Lower leg skin (tissue), 3 donors: ENCODE measurements at regions not wholly inside any gene's neighbourhood (a gene's known extent, or its start where the extent isn't known, plus 50 kb on each side); places are given as distances from the start of the nearest gene placed in this dataset.

Source experiments
- CTCF ChIP-seq, 3 donors: fragments of 450-650 bp; IDR thresholded peaks; one replicate each; pipeline ENCODE4 v1.5.1; 2016; ENCODE audit warnings: antibody characterized with exemption in 3 of 3, mild to moderate bottlenecking in 3 of 3, moderate library complexity in 2 of 3
- POLR2A ChIP-seq, 2 donors: fragments of 450-650 bp; IDR thresholded peaks; one replicate each; pipeline ENCODE4 v1.6.1; 2016 to 2017; ENCODE audit warnings: antibody characterized with exemption in 2 of 2, mild to moderate bottlenecking in 1 of 2, moderate library complexity in 1 of 2

GRCh38 chr13:73317140-73317539, 258.3 kb downstream of the KLF5 start:
- TF ChIP-seq POLR2A (IDR thresholded peaks at IDR 0.05) (no peak), CTCF (IDR thresholded peaks at IDR 0.05) (no peak)
